Adrenal gland (tissue), 9 donors: ENCODE measurements at regions not wholly inside any gene's neighbourhood (a gene's known extent, or its start where the extent isn't known, plus 50 kb on each side); places are given as distances from the start of the nearest gene placed in this dataset.
"Not testable (repeated sequence)": the region's sequence is repeated elsewhere in the genome, so short reads cannot be mapped to it uniquely, and the experiment has no call there.

Experiments
- DNase-seq, 7 donors: peaks; one replicate each; pipeline ENCODE4 v3.0.0-alpha.2; 2019 to 2020
- H3K27ac ChIP-seq, 5 donors: fragments of 200-600 bp; sonication (generic) in 4 of 5; 1 replicate in 3 of 5; 2 replicates in 2 of 5; pipeline versions ENCODE4 v1.5.1 to v1.8.0; 2016 to 2020; ENCODE audit warnings: mild to moderate bottlenecking in 1 of 5
- H3K27me3 ChIP-seq: fragments of 200-600 bp; 2 replicates; pipeline ENCODE4 v1.8.0; 2021
- H3K36me3 ChIP-seq, 2 donors: fragments of 200-600 bp; replicated peaks in 1 of 2; 1 replicate in 1 of 2; 2 replicates in 1 of 2; pipeline versions ENCODE4 v1.5.1 to v1.8.0; 2018 to 2022
- H3K4me1 ChIP-seq, 2 donors: fragments of 200-600 bp; replicated peaks in 1 of 2; 1 replicate in 1 of 2; 2 replicates in 1 of 2; pipeline versions ENCODE4 v1.5.1 to v1.8.0; 2018 to 2021
- H3K4me3 ChIP-seq, 4 donors: fragments of 200-600 bp; sonication (generic) in 3 of 4; one replicate each; pipeline ENCODE4 v1.5.1; 2016 to 2018
- H3K9me3 ChIP-seq, 3 donors: fragments of 200-600 bp; sonication (generic) in 1 of 3; replicated peaks in 1 of 3; 1 replicate in 2 of 3; 2 replicates in 1 of 3; pipeline versions ENCODE4 v1.5.1 to v1.8.0; 2016 to 2021
- CTCF ChIP-seq, 6 experiments: fragments of 450-650 bp in 4 of 6; fragments of 200-600 bp in 2 of 6; sonication (generic) in 1 of 6; IDR thresholded peaks; 1 replicate in 5 of 6; 2 replicates in 1 of 6; pipeline versions ENCODE4 v1.5.1 to v1.8.0; 2016 to 2021; ENCODE audit warnings: antibody characterized with exemption in 6 of 6, mild to moderate bottlenecking in 2 of 6, moderate library complexity in 1 of 6
- POLR2A ChIP-seq, 2 donors: fragments of 450-650 bp; IDR thresholded peaks; one replicate each; pipeline ENCODE4 v1.6.1; 2017; ENCODE audit warnings: antibody characterized with exemption in 2 of 2, mild to moderate bottlenecking in 2 of 2, moderate library complexity in 1 of 2
- WGBS, 4 donors: extraction: QIAGEN DNeasy Blood & Tissue Kit in 2 of 4; methylation state at CpG; one replicate each; pipeline versions ENCODE4 v1.1.5 to v1.1.7; 2013 to 2017; 5-methylcytosine and 5-hydroxymethylcytosine counted together
- intact Hi-C, 2 donors: fragments of 100-400 bp; cut with DNase I; formaldehyde crosslinking; loops; one replicate each; pipeline versions ENCODE4 v1.14.1 to v1.15.0; 2022 to 2023
- donor health status: healthy with polysubstance abuse.
- donor health status: Bipolar disorder and iron deficiency.
- donor health status: DM: yes; HTN: yes; CAD: no.
- donor health status: DM: no; HTN: no; CAD: no.
- donor health status: DM: no; HTN: no; CAD: no.

GRCh38 chr6:11445146-11445545 lies 92.4 kb upstream of the TMEM170B start:
- 67 to 85% (median 78%) methylated on average over 2 of the region's 2 CpGs for WGBS, 4 donors
- intact Hi-C loops = no loop called here
- Histone ChIP-seq H3K4me3 (no peak overlapping the region), H3K9me3 (no peaks in the 10 kb centered on the region), H3K36me3 (no peaks in the 10 kb centered on the region), H3K27me3 (no peaks in the 10 kb centered on the region), H3K4me1 (no peaks in the 10 kb centered on the region), H3K27ac (no peak overlapping the region)
- no peak for DNase-seq
- no peak for TF ChIP-seq CTCF (IDR thresholded peaks at IDR 0.05)
- no peak for TF ChIP-seq POLR2A (IDR thresholded peaks at IDR 0.05)

- WGBS, 4 donors = 70 to 100% (median 81%) methylated on average over 1 of the region's 1 CpG
- H3K27me3 ChIP-seq, H3K4me1 ChIP-seq, H3K4me3 ChIP-seq, intact Hi-C loops, H3K36me3 ChIP-seq, H3K9me3 ChIP-seq, H3K27ac ChIP-seq, DNase-seq: not testable (repeated sequence)
Measured at GRCh38 chr6:11443125-11443524, 94.4 kb upstream of the TMEM170B start.

- 78 to 85% (median 79%) methylated on average over 2 of the region's 2 CpGs for WGBS, 4 donors
- no peak overlapping the region for H3K4me3 ChIP-seq
- H3K4me1 ChIP-seq = no peaks in the 10 kb centered on the region
- H3K36me3 ChIP-seq = no peaks in the 10 kb centered on the region
- TF ChIP-seq CTCF (IDR thresholded peaks at IDR 0.05) (no peak), POLR2A (IDR thresholded peaks at IDR 0.05) (no peak)
- DNase-seq = no peak
- intact Hi-C loops = no loop called here
- H3K27me3 ChIP-seq = no peaks in the 10 kb centered on the region
- no peak overlapping the region for H3K27ac ChIP-seq
- no peaks in the 10 kb centered on the region for H3K9me3 ChIP-seq
Measured at GRCh38 chr6:11442495-11442894, 95.1 kb upstream of the TMEM170B start.

- no peak for DNase-seq
- Histone ChIP-seq H3K27ac (no peak overlapping the region), H3K27me3 (no peaks in the 10 kb centered on the region), H3K4me1 (peaks cover 0 to 3% of the 10 kb centered on the region in 2 donors), H3K4me3 (no peak overlapping the region), H3K9me3 (no peaks in the 10 kb centered on the region), H3K36me3 (no peaks in the 10 kb centered on the region)
- intact Hi-C loops = no loop called here
- WGBS, 4 donors = 67 to 80% (median 76%) methylated on average over 2 of the region's 2 CpGs
- TF ChIP-seq CTCF (IDR thresholded peaks at IDR 0.05) (no peak), POLR2A (IDR thresholded peaks at IDR 0.05) (no peak)
Measured at GRCh38 chr6:11439876-11440275, 97.7 kb upstream of the TMEM170B start.

GRCh38 chr6:11439017-11439420 lies 98.5 kb upstream of the TMEM170B start:
- Histone ChIP-seq H3K27ac (peak overlapping the region in 3 of 5 donors; percentile 21 to 42 (median 22)), H3K4me3 (no peak overlapping the region), H3K36me3 (no peaks in the 10 kb centered on the region), H3K4me1 (peaks cover 0 to 12% of the 10 kb centered on the region in 2 donors), H3K27me3 (no peaks in the 10 kb centered on the region), H3K9me3 (no peaks in the 10 kb centered on the region)
- WGBS, 4 donors = 26 to 43% (median 37%) methylated on average over 2 of the region's 2 CpGs
- intact Hi-C loops = no loop called here
- no peak for TF ChIP-seq POLR2A (IDR thresholded peaks at IDR 0.05)
- no peak for TF ChIP-seq CTCF (IDR thresholded peaks at IDR 0.05)
- DNase-seq = peak in 1 of 7 donors; percentile 13
